HG03025 (cell line): ENCODE measurements at regions not wholly inside any gene's neighbourhood (a gene's known extent, or its start where the extent isn't known, plus 50 kb on each side); places are given as distances from the start of the nearest gene placed in this dataset.
"Not testable (repeated sequence)": the region's sequence is repeated elsewhere in the genome, so short reads cannot be mapped to it uniquely, and the experiment has no call there.

Source experiments
- ATAC-seq: cut with Tn5 transposase; IDR thresholded peaks from one replicate; pipeline ENCODE4 v1.9.1; 2021; ENCODE audit warnings: mild to moderate bottlenecking, moderate library complexity; ENCODE audit not compliant: unreplicated experiment, low FRiP score

DNA sequence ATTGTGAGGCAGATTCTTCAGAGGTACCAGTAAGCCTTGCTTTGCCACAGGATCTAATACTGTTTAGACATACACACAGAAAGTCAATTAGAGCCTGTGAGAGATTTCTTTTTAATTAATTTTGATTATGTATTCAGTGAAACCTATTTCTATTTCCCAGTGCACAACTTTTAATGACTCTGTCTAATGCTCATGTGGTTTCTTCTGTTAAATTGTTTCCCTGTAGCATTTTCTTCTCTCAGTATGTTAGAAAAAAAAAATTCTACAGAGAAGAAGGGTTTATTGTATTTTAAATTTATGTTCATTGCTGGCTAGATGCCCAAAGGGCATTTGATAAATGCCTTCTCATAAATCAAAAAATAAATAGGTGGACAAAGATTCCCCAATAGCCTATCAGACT, 293.7 kb downstream of the C6orf118 start:
- ATAC-seq: no peak

DNA sequence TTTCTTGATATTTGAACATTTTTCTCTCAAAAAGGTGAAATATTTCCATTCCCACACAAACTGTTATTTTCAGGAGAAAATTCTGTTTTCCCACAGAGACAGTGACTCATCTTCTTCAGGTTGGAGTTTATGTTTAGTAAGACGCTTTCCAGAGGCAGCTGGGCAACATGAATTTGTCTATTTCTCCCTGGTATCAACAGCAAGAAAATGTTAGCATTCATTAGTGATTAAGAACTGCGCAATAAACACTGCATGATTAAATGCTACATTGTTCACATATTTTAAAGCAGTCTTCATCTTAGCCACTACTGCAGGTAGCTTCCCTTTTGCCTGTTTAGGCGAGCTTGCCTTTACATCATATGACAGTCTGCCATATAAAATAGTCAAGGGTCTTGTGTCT, 295.7 kb downstream of the C6orf118 start:
- ATAC-seq: no peak

DNA sequence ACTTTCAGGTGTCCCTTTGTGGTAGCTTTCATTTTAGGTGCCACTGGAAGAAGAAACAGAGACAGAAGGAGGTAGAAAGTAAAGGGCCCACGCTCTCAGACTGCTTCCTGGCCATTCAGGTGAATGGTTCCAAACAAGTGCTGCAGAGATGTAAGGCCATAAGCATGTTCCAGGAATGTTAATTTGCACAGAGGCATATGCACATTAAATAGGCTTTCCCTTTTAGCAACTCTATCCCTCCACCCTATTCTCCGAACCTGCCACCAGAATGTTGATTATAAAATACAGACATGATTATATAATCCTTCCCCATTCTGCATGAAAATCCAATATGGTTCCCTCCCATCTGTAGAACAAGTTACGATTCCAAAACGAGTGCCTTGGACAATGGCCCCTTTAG, 297.2 kb downstream of the C6orf118 start:
- no peak for ATAC-seq

DNA sequence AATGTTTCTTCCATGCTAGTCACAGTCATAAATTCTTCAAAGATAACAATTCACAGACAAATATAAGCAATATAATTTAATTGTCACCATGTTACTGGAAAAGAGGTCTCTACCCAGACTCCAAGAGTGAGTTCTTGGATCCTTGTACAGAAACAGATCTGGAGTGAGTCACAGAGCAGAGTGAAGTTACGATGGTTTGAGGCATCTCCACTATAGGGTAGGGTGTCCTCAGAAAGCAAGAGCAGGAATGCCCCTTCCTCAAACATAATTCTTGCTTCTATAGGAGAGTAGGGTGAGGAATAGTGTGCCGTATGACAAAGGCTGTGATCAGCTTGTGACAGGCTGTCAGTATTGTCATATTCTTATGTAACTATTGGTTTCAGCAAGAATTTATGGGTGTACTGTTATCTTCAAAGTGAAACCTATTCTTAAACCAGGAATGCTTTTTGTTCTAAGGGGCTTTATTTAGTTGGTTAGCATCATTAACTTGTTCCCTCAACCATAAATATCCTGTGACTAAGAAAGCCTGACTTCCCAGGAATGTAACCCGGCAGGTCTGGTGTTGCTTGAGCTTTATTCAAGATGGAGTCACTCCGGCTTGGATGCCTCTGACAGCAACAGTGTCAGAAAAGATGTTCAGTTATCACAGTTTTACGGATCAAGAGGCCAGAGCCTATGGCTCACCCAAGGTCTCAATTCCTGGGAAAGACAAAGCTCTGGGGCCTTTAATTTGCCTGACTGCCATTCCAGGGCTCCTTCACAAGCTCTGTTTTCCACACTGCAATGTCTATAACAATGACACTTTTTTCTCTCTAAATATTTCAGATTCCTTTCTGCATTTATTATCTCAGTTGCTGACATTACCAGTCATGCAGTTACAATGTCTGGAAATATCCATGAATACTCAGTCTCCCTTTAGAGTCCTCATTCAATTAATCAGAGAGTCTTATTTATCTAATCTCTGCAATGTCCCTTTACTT, 298.6 kb downstream of the C6orf118 start:
- ATAC-seq: no peak

DNA sequence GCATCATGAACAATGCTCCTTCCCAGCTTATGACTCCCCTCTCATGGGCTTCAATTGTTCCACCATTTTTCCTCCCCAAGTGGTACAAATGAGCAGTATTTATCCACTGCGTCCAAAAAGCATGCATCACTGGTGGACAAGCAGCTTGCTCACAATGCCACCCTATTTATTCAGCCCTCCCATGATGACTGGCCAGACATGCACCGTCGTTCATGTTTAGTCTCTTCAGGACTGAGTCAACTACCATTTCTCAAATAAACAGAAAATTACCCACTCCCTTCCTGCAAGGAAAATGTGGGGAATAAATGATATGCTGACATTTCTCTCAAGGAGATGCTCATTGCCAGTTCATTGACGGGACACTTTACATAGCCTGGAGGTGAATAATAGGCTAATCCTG, 300.4 kb downstream of the C6orf118 start:
- no peak for ATAC-seq

DNA sequence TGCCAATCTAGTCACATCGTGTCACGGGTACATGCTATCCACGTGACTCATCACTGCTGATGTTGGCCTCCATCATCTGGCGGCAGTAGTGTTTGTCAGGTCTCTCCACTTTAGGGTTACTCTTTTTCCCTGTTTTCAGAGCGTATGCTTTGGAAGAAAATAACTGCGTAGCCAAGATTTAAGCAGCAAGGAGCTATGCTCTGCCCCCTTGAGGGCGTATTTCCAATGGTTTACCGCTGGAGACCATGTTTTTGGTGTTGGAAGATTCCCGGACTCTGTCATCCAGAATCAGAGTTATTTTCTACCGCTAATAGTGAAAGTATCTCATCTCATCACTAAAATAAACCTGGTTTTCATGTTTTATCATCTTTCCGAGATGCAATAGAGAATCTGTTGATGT, 306.5 kb downstream of the C6orf118 start:
- ATAC-seq: no peak

DNA sequence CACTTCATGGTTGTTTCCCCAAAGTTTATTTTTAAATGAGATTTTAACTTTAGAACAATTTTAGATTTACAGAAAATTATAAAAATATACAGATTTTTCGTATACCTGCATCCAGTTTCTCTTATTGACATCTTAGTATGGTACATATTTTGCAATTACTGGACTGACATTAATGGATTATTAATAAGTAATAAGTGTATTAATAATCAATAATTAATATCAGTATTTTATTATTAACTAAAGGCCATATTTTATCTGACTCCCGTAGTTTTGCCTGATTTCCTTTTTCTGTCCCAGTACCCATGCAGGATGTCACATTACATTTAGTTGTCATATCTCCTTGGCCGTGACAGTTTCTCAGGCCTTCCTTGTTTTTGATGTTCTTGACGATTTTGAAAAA, 307.0 kb downstream of the C6orf118 start:
- ATAC-seq: no peak

DNA sequence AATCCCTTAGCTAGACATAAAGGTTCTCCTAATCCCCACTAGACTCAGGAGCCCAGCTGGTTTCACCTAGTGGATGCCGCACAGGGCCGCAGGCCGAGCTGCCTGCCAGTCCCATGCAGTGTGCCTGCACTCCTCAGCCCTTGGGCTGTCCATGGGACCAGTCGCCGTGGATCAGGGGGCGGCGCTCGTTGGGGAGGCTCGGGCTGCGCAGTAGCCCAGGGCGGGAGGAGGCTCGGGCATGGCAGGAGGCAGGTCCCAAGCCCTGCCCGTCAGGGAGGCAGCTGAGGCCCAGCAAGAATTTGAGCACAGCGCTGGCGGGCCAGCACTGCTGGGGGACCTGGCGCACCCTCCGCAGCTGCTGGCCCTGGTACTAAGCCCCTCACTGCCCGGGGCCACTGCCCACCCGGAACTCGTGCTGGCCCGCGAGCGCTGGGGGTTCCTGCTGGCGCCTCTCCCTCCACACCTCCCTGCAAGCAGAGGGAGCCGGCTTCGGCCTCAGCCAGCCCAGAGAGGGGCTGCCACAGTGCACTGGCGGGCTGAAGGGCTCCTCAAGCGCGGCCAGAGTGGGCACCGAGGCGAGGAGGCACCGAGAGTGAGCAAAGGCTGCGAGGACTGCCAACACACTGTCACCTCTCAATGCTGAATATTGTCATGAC, 307.8 kb downstream of the C6orf118 start:
- ATAC-seq: no peak

DNA sequence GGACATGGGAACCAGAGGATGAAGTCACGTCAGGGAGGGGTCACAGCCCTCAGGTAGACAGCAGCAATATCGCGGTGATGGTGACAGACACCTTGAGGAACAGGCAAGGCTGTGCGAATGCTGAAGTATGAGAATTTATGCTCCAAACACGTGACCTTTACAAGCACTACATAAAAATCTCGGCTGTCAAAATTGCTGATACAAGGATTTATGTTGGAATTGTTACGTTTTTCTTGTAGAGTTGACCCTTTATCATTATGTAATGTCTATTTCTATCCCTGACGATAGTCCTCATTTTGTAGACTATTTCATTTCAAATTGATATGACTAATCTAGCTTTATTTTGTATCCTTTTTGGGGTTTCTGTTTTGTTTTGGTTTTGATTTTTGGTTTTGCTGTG, 311.1 kb downstream of the C6orf118 start:
- no peak for ATAC-seq

DNA sequence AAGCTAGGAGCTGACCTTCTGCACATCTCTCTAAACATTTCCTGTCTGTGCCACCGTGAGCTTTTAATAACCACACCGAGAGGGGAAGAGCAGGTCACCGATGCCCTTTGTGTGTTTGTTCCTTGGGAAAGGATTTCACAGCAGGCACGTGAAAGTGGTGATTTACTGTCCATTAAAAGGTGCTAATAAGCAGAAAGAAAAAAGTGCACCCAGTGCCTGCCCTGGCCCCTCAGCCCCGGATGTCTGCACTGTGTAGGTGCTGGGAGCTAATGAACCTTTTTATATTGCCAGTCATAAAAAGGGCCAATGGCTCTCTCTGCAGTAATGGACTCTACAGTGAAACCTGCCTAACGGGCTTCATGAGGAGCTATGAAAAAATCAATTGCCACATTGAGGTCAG, 312.6 kb downstream of the C6orf118 start:
- no peak for ATAC-seq

DNA sequence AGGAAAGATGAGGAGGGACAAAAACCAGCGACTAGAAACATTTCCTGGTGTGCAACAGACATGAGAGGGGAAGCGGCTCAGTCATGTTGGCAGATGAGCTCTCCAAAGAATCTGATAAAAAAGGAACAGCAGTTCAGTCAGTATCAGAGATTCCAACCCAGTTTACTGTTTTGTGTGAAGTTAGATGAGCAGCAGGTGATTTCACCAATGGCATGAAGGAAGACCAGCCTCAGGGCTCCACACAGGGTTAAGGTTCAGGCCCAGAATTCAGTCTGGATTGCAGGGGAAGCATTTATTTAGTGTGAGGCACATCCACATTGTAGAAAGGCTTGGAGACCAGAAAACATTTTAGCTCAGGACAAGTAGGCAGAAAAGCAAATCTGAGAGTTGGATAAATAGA, 317.8 kb downstream of the C6orf118 start:
- ATAC-seq: no peak

DNA sequence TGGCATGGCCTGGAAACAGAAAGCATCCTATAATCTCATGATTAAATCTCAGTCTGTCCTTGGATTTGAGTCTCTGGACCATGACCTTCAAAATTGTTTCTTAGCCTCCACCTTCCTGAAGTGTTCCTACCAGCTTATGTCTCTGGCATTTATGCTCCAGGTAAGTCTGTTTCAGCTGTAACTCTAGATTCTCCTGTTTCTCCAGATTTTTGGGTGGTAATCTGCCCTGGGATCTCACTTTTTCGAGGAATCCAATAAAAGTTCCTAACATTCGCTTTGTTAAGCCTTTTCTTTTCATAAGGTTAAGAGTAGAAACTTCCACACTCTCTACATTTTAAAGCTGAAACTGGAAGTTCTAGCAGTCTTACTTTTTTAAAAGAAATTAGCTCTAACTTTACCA, 318.5 kb downstream of the C6orf118 start:
- no peak for ATAC-seq

DNA sequence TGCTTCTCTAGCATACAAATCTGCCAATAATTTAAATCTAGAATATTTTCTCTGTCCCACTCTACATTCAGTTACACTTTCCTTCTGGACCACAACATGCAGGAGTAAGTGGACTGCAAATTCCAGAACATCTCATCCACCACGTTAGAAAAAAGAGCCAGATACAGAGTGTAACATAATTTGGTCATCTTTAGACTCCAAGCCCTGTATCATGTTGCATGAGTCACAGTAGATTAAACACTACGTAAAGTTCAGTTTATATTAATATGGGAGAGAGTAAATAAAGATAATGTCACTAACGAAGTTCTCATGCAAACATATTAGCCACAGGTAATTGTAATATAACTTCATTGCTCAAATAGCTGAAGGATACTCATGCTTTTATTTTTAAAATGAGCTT, 327.0 kb downstream of the C6orf118 start:
- no peak for ATAC-seq

DNA sequence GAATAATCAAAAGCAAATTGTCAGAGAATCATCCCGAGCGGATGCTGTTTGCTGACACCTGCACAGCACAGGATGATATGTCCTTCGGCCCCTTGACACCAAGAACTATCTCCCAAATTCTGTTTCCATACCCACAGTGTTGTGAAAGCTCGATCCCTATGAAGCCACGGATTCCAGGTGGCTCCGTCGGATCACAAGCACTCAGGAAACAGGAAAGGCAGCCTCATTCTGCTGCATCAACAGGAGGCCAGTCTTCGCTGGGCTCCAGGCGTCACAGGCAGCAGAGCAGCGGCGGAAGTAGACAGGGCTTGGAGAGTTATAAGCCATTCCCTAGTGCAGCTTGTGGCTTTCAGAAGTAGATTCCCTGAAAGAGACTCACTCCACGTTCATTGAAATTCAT, 342.3 kb downstream of the C6orf118 start:
- ATAC-seq: no peak

DNA sequence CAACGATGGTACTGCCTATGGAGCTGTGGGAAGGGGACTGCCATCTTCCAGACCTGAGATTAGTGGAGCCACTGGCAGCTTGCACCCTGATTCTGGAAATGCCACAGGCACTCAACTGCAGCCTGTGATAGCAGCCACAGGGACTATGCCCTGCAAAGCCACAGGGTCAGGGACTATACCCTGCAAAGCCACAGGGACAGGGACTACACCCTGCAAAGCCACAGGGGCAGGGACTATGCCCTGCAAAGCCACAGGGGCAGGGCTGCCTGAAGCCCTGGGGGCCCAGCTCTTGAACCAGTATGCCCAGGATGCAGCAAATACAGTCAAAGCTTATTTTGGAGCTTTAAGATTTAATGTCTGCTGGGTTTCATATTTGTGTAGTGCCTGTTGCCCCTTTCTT, 346.6 kb downstream of the C6orf118 start:
- no peak for ATAC-seq

DNA sequence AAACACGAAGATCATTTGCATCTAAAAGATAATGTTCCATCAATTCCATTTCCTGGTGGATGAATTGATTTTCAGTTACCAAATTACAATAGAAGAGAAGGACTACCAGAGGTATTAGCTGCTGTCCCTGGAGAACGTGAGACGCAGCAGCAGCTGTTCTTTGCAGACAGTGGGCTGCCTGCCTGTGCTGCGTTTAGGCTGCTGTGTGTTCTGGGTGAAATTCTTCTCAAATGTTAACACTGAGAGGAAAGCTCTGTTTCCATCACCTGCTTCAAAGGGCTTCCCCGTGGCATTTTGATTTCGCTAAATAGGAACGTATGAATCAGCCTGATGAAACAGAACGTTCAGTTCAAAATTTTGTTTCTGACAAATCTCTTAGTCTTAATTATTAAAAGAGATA, 362.2 kb downstream of the C6orf118 start:
- ATAC-seq: no peak

DNA sequence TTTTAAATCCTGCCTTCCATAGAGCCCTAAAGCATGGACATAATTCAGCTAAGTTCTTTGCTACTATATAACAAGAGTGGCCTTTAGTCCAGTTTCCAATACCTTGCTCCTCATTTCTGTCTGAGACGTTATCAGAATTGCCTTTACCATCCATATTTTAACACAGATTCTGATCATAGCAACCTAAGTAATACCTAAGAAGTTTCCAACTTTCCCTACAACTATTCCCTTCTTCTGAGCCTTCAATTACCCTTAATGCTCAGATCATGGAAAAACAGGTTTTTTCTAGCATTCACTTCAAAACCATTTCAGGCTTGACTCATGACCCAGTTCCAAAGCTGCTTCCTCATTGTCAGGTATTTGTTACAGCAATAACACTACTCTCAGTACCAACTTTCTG, 367.1 kb downstream of the C6orf118 start:
- no peak for ATAC-seq

DNA sequence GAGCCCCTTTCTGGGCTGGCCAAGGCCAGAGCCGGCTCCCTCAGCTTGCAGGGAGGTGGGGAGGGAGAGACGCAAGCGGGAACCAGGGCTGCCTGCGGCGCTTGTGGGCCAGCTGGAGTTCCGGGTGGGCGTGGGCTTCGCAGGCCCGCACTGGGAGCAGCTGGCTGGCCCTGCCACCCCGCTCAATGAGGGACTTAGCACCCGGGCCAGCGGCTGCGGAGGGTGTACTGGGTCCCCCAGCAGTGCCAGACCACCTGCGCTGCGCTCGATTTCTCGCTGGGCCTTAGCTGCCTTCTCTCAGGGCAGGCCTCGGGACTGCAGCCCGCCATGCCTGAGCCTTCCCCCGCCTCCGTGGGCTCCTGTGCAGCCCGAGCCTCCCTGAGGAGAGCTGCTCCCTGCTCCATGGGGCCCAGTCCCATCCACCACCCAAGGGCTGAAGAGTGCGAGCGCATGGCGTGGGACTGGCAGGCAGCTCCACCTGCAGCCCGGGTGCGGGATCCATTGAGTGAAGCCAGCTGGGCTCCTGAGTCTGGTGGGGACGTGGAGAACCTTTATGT, 376.1 kb downstream of the C6orf118 start:
- not testable (repeated sequence) for ATAC-seq

DNA sequence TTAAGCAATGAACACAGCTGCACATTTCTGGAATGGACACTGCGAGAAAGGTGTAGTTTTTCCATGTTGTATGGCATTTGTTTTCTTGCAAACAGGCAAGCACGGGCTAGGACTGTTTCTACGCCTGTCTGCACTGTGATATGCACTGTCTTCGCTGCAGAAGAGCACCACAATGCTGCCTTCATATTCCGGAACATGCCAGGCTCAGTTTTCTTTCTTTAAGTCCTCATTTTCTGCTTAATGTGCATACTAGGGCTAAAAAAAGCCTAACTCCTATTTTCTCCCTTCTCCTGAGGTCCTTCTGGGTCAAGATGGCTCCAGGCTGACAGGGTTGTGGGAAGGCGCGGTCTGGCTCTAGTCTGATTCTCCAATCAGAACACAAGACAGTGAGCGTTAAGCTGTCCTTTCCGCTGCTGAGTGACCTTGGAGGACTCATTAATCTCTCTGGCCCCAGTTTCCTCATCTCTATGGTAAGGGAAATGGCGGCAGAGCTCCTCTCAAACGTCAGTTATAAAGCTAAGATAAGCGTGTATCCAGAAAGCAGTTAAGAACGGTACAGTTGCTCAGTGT, 379.9 kb downstream of the C6orf118 start:
- no peak for ATAC-seq

DNA sequence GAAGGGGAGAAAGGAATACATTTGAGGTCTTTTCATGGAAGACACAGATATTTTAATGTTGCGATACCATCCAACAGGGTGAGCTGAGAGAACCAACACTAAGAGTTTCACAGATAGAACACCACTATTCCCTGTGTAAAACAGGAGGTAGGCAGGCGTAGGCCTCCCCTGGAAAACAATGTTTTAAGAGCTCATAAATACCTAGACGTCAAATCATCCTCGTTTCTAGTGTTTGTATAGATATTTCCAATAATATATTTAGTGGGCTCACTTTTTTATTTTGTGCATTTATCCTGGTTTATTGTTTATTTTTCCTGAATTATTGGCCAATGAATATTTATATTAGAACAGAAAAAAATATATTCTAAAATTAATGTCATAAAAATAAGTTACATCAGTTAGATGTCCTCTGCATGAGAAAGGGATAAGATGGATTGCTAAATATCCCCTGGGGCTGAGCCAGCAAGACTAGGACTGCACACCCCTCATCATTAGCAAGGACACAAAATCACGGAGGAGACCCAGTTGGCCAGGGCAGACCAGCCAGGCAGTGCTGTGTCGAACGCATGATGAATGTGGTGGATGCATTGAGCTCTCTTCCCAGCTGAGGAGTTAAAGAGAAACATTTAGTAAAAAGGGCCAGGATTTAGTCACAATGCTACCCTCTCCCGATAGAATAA, 380.5 kb downstream of the C6orf118 start:
- no peak for ATAC-seq
